Kidney epithelial cell (primary cell): ENCODE measurements at regions not wholly inside any gene's neighbourhood (a gene's known extent, or its start where the extent isn't known, plus 50 kb on each side); places are given as distances from the start of the nearest gene placed in this dataset.

Experiments
- DNase-seq: peaks from one replicate; pipeline ENCODE4 v3.0.0-alpha.2; 2010; ENCODE audit warnings: low read depth
- H3K27me3 ChIP-seq: 2 replicates; pipeline ENCODE4 v1.6.0; 2011; ENCODE audit warnings: low read length; ENCODE audit not compliant: control insufficient read depth, insufficient read depth
- H3K36me3 ChIP-seq: 2 replicates; pipeline ENCODE4 v1.5.1; 2011; ENCODE audit warnings: low read length; ENCODE audit not compliant: control insufficient read depth, insufficient read depth
- H3K4me3 ChIP-seq: 2 replicates; pipeline ENCODE4 v1.5.1; 2011; ENCODE audit warnings: low read depth, mild to moderate bottlenecking, control low read depth, low read length
- TF ChIP-seq, protein P1 (sequence below): IDR thresholded peaks from 2 replicates; pipeline ENCODE4 v1.5.1; 2011; ENCODE audit warnings: mild to moderate bottlenecking, moderate library complexity, low read length, control low read depth, inconsistent platforms; ENCODE audit not compliant: insufficient read depth, poor library complexity, severe bottlenecking

- Histone ChIP-seq H3K4me3 (no peak overlapping the region), H3K36me3 (no peaks in the 10 kb centered on the region), H3K27me3 (no peaks in the 10 kb centered on the region)
- no peak for DNase-seq
- TF ChIP-seq, protein P1, sequence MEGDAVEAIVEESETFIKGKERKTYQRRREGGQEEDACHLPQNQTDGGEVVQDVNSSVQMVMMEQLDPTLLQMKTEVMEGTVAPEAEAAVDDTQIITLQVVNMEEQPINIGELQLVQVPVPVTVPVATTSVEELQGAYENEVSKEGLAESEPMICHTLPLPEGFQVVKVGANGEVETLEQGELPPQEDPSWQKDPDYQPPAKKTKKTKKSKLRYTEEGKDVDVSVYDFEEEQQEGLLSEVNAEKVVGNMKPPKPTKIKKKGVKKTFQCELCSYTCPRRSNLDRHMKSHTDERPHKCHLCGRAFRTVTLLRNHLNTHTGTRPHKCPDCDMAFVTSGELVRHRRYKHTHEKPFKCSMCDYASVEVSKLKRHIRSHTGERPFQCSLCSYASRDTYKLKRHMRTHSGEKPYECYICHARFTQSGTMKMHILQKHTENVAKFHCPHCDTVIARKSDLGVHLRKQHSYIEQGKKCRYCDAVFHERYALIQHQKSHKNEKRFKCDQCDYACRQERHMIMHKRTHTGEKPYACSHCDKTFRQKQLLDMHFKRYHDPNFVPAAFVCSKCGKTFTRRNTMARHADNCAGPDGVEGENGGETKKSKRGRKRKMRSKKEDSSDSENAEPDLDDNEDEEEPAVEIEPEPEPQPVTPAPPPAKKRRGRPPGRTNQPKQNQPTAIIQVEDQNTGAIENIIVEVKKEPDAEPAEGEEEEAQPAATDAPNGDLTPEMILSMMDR, result no peak
These were observed 114.4 kb downstream of the TRIM29 start for GRCh38 chr11:120023551-120023950.

DNA sequence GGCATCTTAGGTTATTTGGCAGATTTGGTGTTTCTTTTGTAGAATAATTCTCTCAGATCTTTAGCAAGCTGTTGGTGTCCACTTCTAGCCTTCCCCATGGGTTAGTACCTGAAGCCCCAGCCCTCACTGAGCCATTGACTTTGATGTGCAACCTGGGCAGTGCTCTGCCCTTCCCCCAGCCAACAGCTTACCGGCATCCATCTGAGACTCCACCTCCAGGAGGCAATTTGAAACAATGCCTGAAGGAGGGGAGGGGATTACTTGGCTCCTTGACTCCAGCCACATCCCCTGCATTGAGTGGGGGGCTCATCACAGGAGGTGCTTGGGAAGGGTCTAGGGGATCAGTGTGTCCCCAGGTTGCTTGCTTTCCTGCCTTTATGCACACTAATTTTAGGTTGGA is 114.8 kb downstream of the TRIM29 start:
- no peak for DNase-seq
- H3K36me3 ChIP-seq, result no peaks in the 10 kb centered on the region
- H3K4me3 ChIP-seq, result no peak overlapping the region
- TF ChIP-seq, protein P1, result no peak
- no peaks in the 10 kb centered on the region for H3K27me3 ChIP-seq

DNA sequence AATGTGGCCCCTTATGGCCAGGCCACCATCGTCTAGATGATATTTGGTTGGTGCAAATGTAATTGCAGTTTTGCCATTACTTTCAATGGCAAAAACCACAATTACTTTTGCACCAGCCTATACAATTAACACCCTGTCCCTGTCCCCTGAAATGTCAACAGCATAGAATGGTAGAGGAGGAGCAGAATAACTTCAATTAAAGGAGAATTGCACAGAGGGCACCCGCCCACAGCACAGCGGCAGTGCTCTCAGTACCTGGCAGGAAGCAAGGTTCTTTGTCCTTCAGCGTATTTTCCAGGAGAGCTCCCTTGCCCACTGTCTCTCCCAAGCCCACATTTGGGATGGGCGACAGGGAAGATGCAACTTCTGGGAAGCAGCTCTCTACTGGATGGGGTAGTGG is 115.3 kb downstream of the TRIM29 start:
- TF ChIP-seq, protein P1, result no peak
- Histone ChIP-seq H3K27me3 (peaks cover 2% of the 10 kb centered on the region), H3K36me3 (no peaks in the 10 kb centered on the region), H3K4me3 (no peak overlapping the region)
- no peak for DNase-seq

- DNase-seq, result no peak
- peaks cover 6% of the 10 kb centered on the region for H3K27me3 ChIP-seq
- TF ChIP-seq, protein P1, result no peak
These were observed 115.9 kb downstream of the TRIM29 start for GRCh38 chr11:120021978-120022377.

DNA sequence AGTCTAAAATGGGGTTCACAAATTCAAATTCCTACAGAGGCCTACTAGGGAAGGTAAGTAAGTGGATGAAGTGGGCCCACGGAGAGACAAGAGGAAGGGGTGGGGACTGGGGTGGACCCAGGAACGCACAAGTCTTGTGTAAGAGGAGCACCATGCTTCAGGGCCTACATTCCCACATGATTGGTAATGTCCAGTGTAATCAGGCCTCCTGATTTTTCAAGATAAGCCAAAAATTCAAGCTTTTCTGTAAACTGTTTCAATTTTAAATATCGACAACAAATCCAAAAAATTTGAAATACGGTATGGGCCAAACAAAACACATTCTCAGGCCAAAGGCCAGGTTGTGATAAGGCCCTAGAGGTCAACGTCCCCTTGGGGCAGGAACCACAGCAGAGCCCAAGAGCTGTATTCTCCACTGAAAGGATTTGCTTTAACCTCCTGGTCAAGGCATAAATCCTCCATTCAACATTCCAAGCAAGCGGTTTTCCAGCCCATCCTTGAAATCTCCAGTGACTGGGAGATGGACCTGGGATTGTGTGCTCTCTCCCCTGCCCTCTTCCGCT is 116.4 kb downstream of the TRIM29 start:
- TF ChIP-seq, protein P1, result no peak
- Histone ChIP-seq H3K4me3 (no peak overlapping the region), H3K36me3 (no peaks in the 10 kb centered on the region)

More at GRCh38 chr11:120021978-120022377, 115.9 kb downstream of the TRIM29 start:
- no peaks in the 10 kb centered on the region for H3K36me3 ChIP-seq
- H3K4me3 ChIP-seq, result no peak overlapping the region

GRCh38 chr11:120020981-120021380 is 116.9 kb downstream of the TRIM29 start:
- no peaks in the 10 kb centered on the region for H3K36me3 ChIP-seq
- TF ChIP-seq, protein P1, result no peak
- no peak overlapping the region for H3K4me3 ChIP-seq
- H3K27me3 ChIP-seq, result peaks cover 7% of the 10 kb centered on the region
- no peak for DNase-seq

More for the DNA sequence above, 116.4 kb downstream of the TRIM29 start:
- peaks cover 7% of the 10 kb centered on the region for H3K27me3 ChIP-seq
- no peak for DNase-seq
